HG02884 (cell line): ENCODE measurements at regions not wholly inside any gene's neighbourhood (a gene's known extent, or its start where the extent isn't known, plus 50 kb on each side); places are given as distances from the start of the nearest gene placed in this dataset.

Experiments used
- ATAC-seq: cut with Tn5 transposase; IDR thresholded peaks from one replicate; pipeline ENCODE4 v1.9.1; 2021; ENCODE audit warnings: mild to moderate bottlenecking, moderate library complexity; ENCODE audit not compliant: unreplicated experiment

DNA sequence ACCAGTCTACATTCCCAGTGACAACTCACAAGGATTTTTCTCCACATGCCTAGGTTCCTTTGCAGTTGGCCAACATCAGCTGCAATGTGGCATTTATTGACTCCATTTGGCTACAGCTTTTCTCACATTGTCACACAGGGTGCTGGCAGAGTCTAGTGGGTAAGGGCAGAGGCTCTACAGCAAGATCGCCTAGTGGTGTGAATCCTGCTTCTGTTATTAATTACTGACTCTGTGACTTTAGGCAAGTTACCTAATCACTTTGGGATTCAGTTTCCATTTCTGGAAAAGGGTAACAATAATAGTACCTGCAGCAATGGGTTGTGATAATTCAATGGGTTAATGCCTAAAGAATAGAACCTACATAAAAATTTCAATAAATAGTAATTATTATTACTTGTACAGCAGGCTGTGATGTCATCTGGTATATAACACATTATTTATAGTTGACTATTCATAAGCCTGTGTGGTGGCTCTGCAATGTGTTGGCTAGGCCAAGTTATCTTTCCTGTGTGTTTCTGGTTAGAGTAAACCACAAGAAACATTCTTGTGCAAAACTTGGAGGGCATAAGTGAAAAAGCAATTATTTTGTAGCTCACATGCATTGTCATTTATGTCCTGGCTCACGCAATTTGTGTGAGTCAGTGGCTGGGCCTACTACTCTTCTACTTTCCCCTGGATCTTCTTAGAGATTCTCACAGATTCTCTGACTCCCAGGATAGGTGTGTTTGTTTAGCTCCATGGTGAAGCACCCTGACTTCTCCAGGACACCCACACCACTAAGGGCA is 59.5 kb downstream of the PTGS2 start:
- ATAC-seq, result no peak

DNA sequence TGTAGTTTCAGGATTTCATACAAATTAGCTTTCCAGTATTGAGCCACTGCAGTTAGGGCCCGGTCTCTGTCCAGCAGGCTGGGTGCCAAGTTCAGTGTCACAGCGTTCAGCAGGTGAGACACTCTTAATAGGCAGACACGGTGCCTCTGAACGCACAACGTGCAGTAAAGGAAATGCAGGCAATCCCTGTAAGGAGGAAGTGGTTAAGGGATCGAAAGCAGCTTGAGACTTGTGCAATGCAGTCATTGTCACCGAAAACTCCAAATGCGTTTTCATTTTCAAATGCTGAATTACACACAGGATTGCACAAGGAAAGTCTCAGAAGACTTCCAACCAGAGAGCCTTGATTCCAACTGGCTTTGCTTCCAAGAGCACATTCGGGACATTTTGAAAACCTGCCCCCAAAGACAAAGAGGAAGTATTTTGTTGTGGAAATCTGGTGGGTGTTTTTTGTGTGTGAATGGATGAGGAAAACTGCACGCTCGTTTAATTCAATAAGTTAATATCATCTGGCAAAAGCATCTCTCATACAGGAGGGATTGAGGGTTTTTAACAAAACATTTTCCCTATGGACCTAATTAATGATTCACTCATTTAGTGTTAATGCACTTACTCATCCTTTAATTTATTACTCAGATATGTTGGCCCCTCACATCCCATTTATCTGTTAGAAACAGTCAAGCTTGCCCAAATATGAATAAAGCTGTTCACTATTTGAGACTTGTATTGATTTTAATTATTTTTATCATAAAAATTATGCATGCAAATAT is 61.6 kb downstream of the PTGS2 start:
- peak; percentile 99 for ATAC-seq

DNA sequence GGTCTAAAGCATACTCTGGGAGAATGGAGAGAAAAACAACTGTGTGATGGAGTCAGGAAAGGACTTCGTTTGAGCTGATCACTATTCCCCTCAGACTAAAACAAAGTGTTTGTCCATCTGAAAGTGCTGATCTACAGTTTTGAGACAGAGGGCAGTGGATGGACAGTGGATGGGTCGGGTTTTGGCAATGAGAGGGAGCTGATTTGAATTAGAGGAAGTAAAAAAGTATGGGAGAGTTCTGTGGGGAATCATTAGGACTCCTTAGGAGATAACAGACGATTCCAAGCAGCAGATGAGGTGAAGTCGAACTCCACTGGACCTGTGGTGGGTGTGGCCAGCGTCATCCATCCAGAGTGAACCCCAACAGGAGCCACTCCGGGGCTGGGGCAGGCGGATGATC is 62.3 kb downstream of the PTGS2 start:
- ATAC-seq, result peak; percentile 2

DNA sequence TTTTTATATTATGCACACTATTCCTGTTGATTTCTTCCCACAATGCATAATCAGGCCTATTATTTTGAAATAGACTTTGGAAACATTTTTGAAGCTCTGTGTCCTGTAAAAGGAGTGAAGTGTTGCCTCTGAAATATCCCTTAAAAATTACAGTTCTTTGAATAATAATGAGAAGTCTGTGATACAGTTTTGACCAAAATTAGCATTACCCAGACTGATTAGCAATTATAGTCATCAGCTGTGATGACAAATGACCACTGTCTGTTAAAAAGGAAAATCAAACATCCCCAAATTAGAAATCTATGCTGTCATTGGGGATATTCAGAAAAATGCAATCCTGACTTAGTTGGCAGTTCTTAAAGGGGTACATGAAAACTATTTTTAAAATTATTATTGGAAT is 63.7 kb downstream of the PTGS2 start:
- no peak for ATAC-seq

DNA sequence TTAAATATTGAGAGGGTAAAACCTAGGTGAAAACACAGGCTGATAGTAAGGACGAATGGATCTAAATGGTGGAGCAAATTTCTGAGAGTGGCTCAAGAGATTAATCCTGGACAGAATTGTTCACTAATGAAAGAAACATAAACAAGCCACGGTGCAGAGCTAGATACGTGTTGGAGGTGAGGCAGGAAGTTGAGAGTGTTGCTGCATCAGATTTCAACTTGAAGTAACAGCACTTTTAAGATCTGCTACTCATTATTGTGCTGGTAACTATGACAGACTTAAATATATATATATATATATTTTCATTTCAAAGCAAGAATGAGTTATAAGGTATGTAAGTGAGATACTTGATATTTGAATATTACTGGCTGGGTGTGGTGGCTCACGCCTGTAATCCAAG is 64.9 kb downstream of the PTGS2 start:
- ATAC-seq, result no peak

DNA sequence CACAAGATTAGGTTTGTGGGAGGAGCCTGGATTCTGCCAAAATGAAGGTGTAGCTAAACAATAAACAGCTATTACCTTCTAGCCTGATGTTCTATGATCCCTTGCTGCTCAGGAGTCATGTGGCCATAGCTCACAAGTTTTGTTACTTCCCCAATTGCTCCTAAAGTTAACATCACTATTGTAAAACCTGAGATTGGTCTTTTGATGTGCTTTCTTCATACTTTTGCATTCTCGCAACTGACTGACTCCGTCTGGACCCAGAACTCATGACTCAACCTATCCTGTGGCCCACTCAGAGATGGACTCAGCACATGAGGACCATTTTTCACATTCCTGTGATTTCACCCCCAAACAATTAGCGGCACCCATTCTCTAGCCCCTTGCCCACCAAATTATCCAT is 69.1 kb downstream of the PTGS2 start:
- ATAC-seq, result no peak

DNA sequence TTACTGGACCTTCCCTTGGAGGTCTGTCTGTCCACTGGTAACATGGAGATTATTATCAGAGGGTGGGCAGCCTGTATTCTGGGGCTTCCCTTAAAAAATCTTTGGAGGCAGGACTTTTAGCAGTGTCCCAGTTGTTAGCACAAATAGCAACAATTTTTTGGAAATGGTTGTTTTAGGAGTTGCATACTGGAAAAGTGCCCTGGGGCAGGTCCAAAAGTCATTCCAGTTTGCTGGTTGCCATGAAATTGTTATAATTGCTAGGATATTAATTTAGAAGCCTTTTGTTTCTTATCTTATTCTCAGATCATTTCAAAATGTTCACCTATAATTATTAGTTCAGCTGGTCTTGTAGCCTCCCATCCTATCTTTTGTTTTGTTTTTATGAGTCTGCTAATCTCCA is 71.0 kb downstream of the PTGS2 start:
- no peak for ATAC-seq

DNA sequence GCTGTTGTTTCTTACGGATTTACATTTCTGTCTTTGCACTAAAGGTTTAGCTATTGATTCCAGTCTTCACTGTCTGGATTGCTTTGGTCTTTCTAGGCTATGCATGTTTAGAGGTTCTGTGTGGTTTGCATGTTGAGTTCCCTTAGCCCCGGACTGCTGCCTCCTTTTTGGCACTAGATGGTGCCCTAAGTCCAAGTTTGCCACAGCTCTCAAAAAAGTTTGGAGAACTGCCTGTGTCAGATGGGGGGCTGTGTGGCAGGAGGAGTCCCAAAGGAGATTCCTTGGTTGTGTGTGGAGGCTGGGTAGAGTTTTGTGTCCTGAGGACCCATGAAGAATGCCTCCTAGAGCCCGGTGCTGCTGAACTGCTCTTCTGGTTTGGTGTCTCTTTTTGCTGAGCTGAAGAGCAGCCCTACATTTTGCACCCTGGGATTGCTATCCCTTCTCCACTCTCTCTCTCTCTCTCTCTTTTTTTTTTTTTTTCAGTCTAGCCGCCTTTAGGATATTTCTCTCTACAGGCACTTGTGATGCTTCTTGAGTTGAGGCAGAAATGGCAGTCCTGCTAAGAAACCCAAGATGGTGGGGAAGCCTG is 74.4 kb downstream of the PTGS2 start:
- ATAC-seq, result no peak

DNA sequence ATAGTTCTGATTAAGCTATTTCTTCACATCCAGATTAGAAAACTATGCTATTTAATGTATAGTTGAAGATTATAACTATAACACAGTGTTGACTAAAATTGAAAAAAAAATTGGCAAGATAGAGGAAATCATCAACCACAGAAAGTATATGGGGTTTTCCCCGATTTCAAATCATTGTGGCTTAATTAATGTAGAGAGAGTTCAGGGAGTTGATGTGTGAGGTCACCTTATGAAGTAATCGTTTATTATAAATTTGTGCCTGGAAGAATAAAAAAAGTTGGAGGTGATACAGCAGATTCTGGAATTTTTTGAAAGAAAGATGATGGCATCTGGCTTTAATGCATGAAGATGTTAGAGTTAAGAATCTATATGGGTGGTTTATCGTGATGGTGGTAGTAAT is 84.3 kb downstream of the PTGS2 start:
- ATAC-seq, result peak; percentile 89

DNA sequence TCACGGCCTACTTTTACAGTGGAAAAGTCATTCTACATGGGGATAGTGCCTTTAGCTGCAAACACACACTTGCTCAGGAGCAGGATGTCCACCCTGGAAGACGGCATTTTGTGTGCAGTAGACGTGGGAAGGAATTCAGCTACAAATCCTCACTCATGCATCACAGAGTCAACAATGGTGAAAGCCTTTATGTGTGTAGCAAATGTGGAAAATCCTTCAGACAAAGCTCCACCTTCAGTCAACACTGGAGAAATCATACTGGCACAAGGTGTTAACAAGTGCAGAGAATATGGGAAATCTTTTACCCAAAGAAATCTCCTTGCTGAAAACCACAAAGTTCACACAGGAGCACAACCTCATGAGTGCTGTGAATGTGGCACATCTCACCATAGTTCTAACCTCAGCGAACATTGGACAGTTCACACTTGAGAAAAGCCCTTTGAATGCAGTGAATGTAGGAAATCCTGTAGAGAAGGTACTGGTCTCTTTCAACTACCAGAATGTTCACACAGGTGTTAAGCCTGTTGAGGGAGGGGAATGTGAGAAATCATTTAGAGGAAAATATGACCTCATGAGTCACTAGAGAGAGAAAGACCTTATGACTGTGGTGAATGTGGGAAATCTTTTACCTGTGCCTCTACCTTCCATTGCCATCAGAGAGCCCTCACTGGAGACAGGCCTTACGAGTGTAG is 101.8 kb downstream of the PTGS2 start:
- ATAC-seq, result no peak

DNA sequence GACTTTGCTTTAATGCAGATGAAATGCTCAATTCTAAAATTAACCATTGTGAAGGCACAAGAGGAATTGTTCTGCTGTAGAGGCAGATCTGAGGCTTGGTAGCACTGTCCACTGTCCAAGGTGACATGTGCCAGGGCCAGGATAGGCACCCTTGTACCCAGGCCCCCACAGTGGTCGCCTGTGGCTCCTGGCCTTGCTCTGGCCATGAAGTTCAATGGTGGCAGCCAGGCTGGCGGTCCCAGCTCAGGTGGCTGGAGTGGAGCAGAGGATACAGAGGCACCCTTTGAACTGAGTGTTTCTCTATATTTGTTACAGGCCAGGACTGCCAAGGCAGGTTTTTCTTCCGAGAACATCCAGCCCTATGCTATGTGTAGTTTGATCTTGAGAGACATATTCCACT is 102.6 kb downstream of the PTGS2 start:
- ATAC-seq, result no peak

DNA sequence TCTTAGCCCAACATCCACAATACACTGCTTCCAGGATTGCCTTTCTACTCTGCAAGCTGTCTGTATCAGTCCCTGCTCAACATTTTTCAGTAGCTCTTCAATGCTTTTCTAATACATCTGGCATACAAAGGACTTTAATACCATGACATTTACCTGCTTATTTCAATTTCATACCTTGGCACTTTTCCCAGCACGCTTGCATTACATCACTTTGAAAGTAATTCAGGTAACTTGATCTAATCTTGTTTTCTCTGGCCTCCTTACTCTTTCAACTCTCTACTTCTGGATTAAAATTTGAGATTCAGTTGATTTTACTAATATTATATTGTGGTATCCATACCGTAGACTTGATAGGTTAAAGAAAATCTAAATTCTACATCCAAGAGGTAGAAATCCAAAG is 103.0 kb downstream of the PTGS2 start:
- no peak for ATAC-seq

DNA sequence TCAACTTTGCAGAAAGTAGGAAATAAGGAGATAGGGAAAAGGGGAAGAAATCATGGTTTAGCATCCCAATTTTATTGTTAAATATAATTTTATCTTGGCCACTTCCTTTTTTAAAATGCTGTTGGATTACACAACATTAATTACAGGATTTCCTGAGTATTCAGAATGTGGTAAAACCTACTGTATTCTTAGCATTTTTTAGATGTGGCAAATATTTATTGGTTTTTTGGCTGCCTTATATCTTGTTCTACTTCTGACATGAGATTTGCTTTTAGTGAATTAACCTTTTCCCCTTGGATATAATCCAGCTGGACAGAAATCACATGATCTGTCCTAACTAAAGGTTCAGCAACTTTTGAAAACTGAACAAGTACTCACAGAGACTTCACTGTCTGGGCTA is 104.9 kb downstream of the PTGS2 start:
- ATAC-seq, result no peak

DNA sequence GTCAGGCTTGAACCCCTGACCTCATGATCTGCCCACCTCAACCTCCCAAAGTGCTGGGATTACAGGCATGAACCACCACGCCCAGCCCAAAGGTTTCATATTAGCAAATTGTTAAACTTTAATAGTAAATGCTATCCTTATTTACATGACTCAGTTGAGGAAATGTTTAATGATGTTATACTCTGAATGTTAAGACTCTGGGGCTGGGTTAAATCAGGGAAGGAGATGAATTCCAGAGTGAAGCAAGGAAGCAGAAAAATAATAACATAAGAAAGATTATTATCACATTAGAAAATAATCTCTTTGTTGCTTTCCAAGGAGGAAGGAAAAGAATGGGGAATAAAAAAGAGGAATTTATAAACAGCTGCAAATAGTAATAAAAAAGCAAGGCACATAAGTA is 105.3 kb downstream of the PTGS2 start:
- ATAC-seq, result no peak

DNA sequence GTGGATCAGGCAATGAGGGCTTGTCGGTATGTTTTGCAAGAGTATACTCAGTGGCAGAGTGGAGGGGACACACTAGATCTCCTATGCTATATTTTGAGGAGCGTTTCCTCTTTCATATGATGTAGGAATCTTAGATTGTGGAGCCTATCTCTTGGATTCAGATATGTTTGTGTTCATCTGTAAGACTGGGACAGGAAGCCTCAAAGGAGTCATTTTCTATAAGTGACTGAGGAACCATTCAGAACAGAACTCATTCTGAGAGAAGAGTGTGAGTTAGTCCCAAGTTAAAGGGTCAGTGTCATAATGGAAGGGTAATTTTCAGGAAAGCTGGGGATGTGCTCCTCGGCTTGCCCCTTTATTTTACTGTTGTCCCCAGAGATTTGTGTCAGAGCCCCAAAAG is 107.7 kb downstream of the PTGS2 start:
- ATAC-seq, result no peak

DNA sequence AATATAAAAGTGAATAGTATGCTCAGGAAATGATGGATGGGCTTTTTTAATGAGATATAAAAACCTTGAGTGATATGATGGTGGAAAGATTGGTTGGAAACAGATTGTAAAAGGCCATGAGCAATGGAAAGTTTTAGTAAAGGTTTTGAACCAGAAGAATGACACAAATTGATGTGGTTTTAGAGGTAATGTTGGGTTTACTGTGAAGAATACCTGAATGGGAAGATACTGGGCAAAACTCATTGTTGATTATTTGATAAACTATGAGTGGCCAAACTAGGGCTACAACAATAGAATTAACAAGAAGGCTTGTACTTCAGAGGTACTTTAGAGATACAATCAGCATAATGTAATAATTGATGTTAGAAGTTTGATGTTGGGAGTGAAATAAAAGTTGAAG is 108.5 kb downstream of the PTGS2 start:
- no peak for ATAC-seq

DNA sequence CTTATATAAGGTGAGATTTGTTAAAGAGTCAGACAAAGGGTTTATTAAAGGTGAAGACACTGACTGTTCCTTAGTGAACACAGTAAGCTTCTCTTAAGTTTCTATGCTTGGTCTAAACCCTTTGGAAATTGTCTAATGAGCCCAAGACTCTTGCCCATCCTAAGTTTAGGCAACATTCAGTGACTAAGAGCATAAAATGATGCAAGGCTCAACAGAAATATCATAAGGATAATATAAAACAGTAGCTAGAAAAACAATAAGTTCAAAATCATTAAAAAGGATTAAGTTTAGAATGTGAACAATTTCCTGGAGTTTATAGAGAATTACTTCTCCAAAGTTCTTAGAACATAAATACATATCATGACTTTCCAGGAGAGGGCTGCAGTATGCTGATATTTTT is 108.9 kb upstream of the PDC start:
- no peak for ATAC-seq

DNA sequence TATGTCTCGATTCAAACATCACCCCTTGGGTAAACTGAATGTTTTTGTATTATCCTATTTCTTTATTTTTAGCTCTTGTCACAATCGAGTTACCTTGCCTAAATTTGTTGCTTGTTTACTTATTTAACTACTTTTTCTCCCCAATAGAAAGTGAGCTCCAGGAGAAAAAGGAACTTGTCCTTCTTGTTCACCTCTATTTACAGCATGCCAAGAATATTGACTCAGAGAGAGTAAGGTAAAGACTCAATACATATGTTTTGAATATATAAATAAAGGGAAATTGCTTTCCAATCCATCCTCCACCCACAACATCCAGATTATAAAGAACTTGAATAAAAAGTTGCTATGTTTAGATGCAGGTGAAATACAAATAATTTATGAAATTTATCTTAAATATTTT is 107.3 kb upstream of the PDC start:
- ATAC-seq, result no peak

DNA sequence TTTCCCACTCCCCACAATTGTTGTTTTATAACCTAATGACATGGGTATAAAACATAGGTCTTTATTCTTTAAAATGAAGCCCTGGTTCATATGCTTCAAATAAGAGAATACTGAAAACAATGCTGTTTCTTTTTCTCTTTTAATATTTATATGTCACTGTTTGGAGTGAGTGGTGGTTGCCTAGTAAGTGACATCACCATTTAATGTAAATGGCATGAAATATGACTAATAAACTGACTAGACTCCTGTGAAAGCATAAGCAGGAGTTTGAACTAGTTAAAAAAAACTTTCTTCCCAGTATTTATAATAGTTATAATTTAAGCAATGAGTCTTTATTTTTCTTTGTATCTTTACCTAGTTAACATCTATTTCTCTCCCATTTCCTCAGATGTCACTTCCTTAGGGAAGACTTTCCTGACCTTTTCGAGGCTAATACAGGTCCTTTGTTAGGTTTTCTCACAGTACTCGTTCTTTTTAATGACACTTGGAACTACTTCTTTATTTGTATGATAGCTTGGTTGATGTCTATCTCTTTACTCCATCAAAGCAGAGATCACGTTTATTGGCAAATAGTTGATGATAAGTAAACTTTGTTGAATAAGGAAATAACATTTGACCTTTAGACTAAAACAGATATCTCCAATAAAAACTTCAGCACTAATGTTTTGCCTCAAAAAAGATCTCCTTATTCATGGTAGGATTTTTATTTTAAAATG is 105.4 kb upstream of the PDC start:
- ATAC-seq, result no peak

DNA sequence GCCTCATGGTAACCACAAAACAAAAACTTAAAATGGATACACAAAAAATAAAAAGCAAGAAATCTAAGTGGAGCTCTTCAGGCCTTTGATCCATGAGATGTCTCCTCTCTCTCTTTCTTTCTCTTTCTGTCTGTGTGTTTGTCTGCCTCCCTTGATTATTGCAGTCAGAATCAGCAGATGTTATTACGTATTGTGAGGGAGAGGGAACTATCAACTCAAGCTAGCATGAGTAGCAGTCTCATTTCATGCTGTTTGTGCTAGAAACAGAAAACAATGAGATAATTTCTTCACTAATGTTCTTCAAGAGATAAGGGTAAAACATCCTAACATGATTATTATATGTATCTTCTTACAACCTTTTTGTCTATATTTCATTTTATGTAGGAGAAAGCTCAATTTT is 103.7 kb upstream of the PDC start:
- ATAC-seq, result no peak

DNA sequence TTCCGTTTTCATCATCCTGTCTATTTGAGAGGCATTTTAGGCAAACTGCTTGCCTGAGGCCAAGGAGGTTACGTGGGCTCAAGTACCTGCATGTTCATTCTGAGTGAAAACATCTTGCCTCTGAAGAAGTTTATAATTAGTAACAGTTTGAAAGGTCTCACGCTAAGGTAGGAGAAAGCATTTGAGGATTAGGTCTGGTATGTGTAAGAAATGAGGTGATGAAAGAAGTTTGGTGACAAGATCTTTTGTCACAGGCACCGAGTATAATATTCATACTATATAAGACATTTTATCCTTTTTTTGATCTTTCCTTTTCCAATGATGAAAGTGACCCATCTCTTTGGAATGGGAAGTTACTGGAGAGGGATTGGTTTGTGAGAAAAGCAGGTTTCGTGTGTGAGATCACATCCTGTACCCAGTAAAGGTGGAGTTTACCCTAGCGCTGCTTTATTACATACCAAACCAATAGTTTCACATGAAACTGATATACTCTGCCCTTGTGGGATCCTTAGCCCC is 98.7 kb upstream of the PDC start:
- no peak for ATAC-seq
